Thyroid gland (tissue), 4 donors: ENCODE measurements at regions not wholly inside any gene's neighbourhood (a gene's known extent, or its start where the extent isn't known, plus 50 kb on each side); places are given as distances from the start of the nearest gene placed in this dataset.

Experiments used
- CTCF ChIP-seq, 6 experiments: fragments of 200-600 bp in 3 of 6; fragments of 450-650 bp in 3 of 6; sonication (generic) in 3 of 6; IDR thresholded peaks; one replicate each; pipeline ENCODE4 v1.5.1; 2016 to 2019; ENCODE audit warnings: antibody characterized with exemption in 6 of 6, mild to moderate bottlenecking in 2 of 6, inconsistent platforms in 1 of 6, moderate library complexity in 1 of 6
- POLR2A ChIP-seq, 2 donors: fragments of 450-650 bp; IDR thresholded peaks; one replicate each; pipeline ENCODE4 v1.6.1; 2017; ENCODE audit warnings: antibody characterized with exemption in 2 of 2, mild to moderate bottlenecking in 2 of 2, moderate library complexity in 1 of 2

- no peak for TF ChIP-seq CTCF (IDR thresholded peaks at IDR 0.05)
- no peak for TF ChIP-seq POLR2A (IDR thresholded peaks at IDR 0.05)
Measured at GRCh38 chr2:78967294-78967693, 58.2 kb upstream of the REG3G start.
